Medulla oblongata (tissue), 1 donor: ENCODE measurements at regions not wholly inside any gene's neighbourhood (a gene's known extent, or its start where the extent isn't known, plus 50 kb on each side); places are given as distances from the start of the nearest gene placed in this dataset.

Experiments
- DNase-seq: peaks from one replicate; pipeline ENCODE4 v3.0.0-alpha.2; 2015; ENCODE audit errors: extremely low spot score

GRCh38 chr16:51326131-51326856 is 175.2 kb upstream of the SALL1 start:
- no peak for DNase-seq

- no peak for DNase-seq
Observed at GRCh38 chr16:51321251-51321650, 170.2 kb upstream of the SALL1 start.

- DNase-seq, result no peak
Observed at GRCh38 chr16:51317575-51317974, 166.5 kb upstream of the SALL1 start.

GRCh38 chr16:51313198-51313597 is 162.1 kb upstream of the SALL1 start:
- DNase-seq, result no peak

GRCh38 chr16:51312363-51313150 is 161.5 kb upstream of the SALL1 start:
- no peak for DNase-seq

- DNase-seq, result no peak
Observed at GRCh38 chr16:51310159-51310558, 159.1 kb upstream of the SALL1 start.

GRCh38 chr16:51306886-51307595 is 156.0 kb upstream of the SALL1 start:
- no peak for DNase-seq

- DNase-seq, result no peak
Observed at GRCh38 chr16:51306116-51306515, 155.0 kb upstream of the SALL1 start.

- no peak for DNase-seq
Observed at GRCh38 chr16:51305337-51305736, 154.3 kb upstream of the SALL1 start.

- DNase-seq, result no peak
Observed at GRCh38 chr16:51302042-51302441, 151.0 kb upstream of the SALL1 start.

- no peak for DNase-seq
Observed at GRCh38 chr16:51298800-51299199, 147.7 kb upstream of the SALL1 start.

GRCh38 chr16:51290442-51291285 is 139.6 kb upstream of the SALL1 start:
- DNase-seq, result no peak

- DNase-seq, result no peak
Observed at GRCh38 chr16:51289336-51289735, 138.3 kb upstream of the SALL1 start.

GRCh38 chr16:51287121-51287755 is 136.2 kb upstream of the SALL1 start:
- no peak for DNase-seq

- DNase-seq, result no peak
Observed at GRCh38 chr16:51286272-51286671, 135.2 kb upstream of the SALL1 start.

GRCh38 chr16:51276336-51276735 is 125.3 kb upstream of the SALL1 start:
- DNase-seq, result peak; percentile 63

- DNase-seq, result no peak
Observed at GRCh38 chr16:51272420-51272819, 121.3 kb upstream of the SALL1 start.

- DNase-seq, result no peak
Observed at GRCh38 chr16:51271156-51271701, 120.2 kb upstream of the SALL1 start.

GRCh38 chr16:51268237-51268636 is 117.2 kb upstream of the SALL1 start:
- peak; percentile 88 for DNase-seq

- DNase-seq, result peak; percentile 51
Observed at GRCh38 chr16:51267681-51268080, 116.6 kb upstream of the SALL1 start.

- no peak for DNase-seq
Observed at GRCh38 chr16:51262428-51262827, 111.4 kb upstream of the SALL1 start.
